Transverse colon (tissue), 3 donors: ENCODE measurements at regions not wholly inside any gene's neighbourhood (a gene's known extent, or its start where the extent isn't known, plus 50 kb on each side); places are given as distances from the start of the nearest gene placed in this dataset.

Source experiments
- POLR2A ChIP-seq: fragments of 450-650 bp; IDR thresholded peaks from one replicate; pipeline ENCODE4 v1.6.1; 2016; ENCODE audit warnings: antibody characterized with exemption, mild to moderate bottlenecking, moderate library complexity
- POLR2AphosphoS5 ChIP-seq, 3 donors: sonication (generic); formaldehyde crosslinking; IDR thresholded peaks; one replicate each; pipeline ENCODE4 v1.6.1; 2016; ENCODE audit warnings: antibody characterized with exemption in 3 of 3

GRCh38 chr13:76654263-76654662, 231.9 kb downstream of the KCTD12 start:
- TF ChIP-seq POLR2AphosphoS5 (IDR thresholded peaks at IDR 0.05) (no peak), POLR2A (no peak)
